Thyroid gland (tissue), 4 donors: ENCODE measurements at regions not wholly inside any gene's neighbourhood (a gene's known extent, or its start where the extent isn't known, plus 50 kb on each side); places are given as distances from the start of the nearest gene placed in this dataset.

Source experiments
- CTCF ChIP-seq, 6 experiments: fragments of 200-600 bp in 3 of 6; fragments of 450-650 bp in 3 of 6; sonication (generic) in 3 of 6; IDR thresholded peaks; one replicate each; pipeline ENCODE4 v1.5.1; 2016 to 2019; ENCODE audit warnings: antibody characterized with exemption in 6 of 6, mild to moderate bottlenecking in 2 of 6, inconsistent platforms in 1 of 6, moderate library complexity in 1 of 6
- POLR2A ChIP-seq, 2 donors: fragments of 450-650 bp; IDR thresholded peaks; one replicate each; pipeline ENCODE4 v1.6.1; 2017; ENCODE audit warnings: antibody characterized with exemption in 2 of 2, mild to moderate bottlenecking in 2 of 2, moderate library complexity in 1 of 2

DNA sequence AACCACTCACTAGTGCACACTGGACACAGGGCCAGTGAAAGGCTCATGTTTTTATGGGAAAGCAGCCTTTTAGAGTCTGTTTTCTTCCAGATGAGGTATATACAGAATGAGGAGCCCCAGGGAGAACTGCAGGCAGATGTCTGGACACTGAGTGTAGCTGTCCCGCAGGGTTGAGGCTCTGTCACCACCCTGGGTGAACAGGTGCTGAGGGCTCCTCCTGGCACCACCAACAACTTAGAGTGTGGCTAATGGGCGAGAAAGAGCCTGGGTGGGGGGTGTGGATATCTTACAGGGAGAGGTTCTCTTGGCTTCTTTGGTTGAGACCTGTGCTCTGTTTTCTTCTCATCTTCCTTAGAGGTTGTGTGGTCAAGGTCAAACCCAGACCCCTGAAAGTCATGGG, 202.1 kb upstream of the GPR12 start:
- TF ChIP-seq CTCF (IDR thresholded peaks at IDR 0.05) (no peak), POLR2A (IDR thresholded peaks at IDR 0.05) (no peak)
